Uterus (tissue), 3 donors: ENCODE measurements at regions not wholly inside any gene's neighbourhood (a gene's known extent, or its start where the extent isn't known, plus 50 kb on each side); places are given as distances from the start of the nearest gene placed in this dataset.

Experiments
- DNase-seq, 2 donors: peaks; one replicate each; pipeline ENCODE4 v3.0.0-alpha.2; 2019 to 2020
- H3K27ac ChIP-seq, 2 donors: fragments of 200-600 bp; sonication (generic); 1 replicate in 1 of 2; 2 replicates in 1 of 2; pipeline ENCODE4 v1.5.1; 2016 to 2018
- H3K27me3 ChIP-seq, 2 donors: fragments of 200-600 bp; sonication (generic); one replicate each; pipeline ENCODE4 v1.5.1; 2018 to 2019; ENCODE audit warnings: control low read depth in 1 of 2
- H3K36me3 ChIP-seq, 2 donors: fragments of 200-600 bp; sonication (generic); one replicate each; pipeline ENCODE4 v1.5.1; 2019; ENCODE audit warnings: control low read depth in 1 of 2
- H3K4me1 ChIP-seq, 2 donors: fragments of 200-600 bp; sonication (generic); one replicate each; pipeline ENCODE4 v1.5.1; 2018 to 2019; ENCODE audit warnings: control low read depth in 1 of 2
- H3K4me3 ChIP-seq, 2 donors: fragments of 200-600 bp; sonication (generic); 1 replicate in 1 of 2; 2 replicates in 1 of 2; pipeline ENCODE4 v1.5.1; 2018 to 2019; ENCODE audit warnings: mild to moderate bottlenecking in 1 of 2
- H3K9me3 ChIP-seq, 2 donors: fragments of 200-600 bp; sonication (generic); one replicate each; pipeline ENCODE4 v1.5.1; 2019; ENCODE audit warnings: control low read depth in 1 of 2
- POLR2A ChIP-seq, 2 donors: fragments of 450-650 bp; IDR thresholded peaks; one replicate each; pipeline ENCODE4 v1.6.1; 2016; ENCODE audit warnings: antibody characterized with exemption in 2 of 2, mild to moderate bottlenecking in 1 of 2, moderate library complexity in 1 of 2
- intact Hi-C: fragments of 100-400 bp; cut with DNase I; formaldehyde crosslinking; loops from one replicate; pipeline ENCODE4 v1.15.1; 2023; ENCODE audit warnings: low total_unique reads
- TF ChIP-seq, protein P1 (sequence below), 4 experiments: fragments of 200-600 bp in 2 of 4; fragments of 450-650 bp in 2 of 4; sonication (generic) in 2 of 4; IDR thresholded peaks; one replicate each; pipeline ENCODE4 v1.5.1; 2016 to 2019; ENCODE audit warnings: antibody characterized with exemption in 4 of 4, mild to moderate bottlenecking in 2 of 4, moderate library complexity in 1 of 4
- donor health status: DM: yes; HTN: yes; CAD: no.

- Histone ChIP-seq H3K27ac (no peak overlapping the region), H3K4me1 (no peaks in the 10 kb centered on the region), H3K9me3 (no peaks in the 10 kb centered on the region), H3K27me3 (no peaks in the 10 kb centered on the region), H3K4me3 (no peak overlapping the region), H3K36me3 (no peaks in the 10 kb centered on the region)
- DNase-seq, result no peak
- TF ChIP-seq POLR2A (IDR thresholded peaks at IDR 0.05), result no peak
- TF ChIP-seq, protein P1, sequence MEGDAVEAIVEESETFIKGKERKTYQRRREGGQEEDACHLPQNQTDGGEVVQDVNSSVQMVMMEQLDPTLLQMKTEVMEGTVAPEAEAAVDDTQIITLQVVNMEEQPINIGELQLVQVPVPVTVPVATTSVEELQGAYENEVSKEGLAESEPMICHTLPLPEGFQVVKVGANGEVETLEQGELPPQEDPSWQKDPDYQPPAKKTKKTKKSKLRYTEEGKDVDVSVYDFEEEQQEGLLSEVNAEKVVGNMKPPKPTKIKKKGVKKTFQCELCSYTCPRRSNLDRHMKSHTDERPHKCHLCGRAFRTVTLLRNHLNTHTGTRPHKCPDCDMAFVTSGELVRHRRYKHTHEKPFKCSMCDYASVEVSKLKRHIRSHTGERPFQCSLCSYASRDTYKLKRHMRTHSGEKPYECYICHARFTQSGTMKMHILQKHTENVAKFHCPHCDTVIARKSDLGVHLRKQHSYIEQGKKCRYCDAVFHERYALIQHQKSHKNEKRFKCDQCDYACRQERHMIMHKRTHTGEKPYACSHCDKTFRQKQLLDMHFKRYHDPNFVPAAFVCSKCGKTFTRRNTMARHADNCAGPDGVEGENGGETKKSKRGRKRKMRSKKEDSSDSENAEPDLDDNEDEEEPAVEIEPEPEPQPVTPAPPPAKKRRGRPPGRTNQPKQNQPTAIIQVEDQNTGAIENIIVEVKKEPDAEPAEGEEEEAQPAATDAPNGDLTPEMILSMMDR (IDR thresholded peaks at IDR 0.05), result no peak
- intact Hi-C loops, result no loop called here
These were observed 541.2 kb downstream of the PTPRU start for GRCh38 chr1:29777522-29777921.

GRCh38 chr1:29774355-29774754 is 538.0 kb downstream of the PTPRU start:
- Histone ChIP-seq H3K27ac (no peak overlapping the region), H3K36me3 (no peaks in the 10 kb centered on the region), H3K4me3 (no peak overlapping the region), H3K27me3 (no peaks in the 10 kb centered on the region), H3K4me1 (no peaks in the 10 kb centered on the region), H3K9me3 (no peaks in the 10 kb centered on the region)
- TF ChIP-seq, protein P1 (IDR thresholded peaks at IDR 0.05), result no peak
- no peak for TF ChIP-seq POLR2A (IDR thresholded peaks at IDR 0.05)
- DNase-seq, result no peak
- intact Hi-C loops, result no loop called here

DNA sequence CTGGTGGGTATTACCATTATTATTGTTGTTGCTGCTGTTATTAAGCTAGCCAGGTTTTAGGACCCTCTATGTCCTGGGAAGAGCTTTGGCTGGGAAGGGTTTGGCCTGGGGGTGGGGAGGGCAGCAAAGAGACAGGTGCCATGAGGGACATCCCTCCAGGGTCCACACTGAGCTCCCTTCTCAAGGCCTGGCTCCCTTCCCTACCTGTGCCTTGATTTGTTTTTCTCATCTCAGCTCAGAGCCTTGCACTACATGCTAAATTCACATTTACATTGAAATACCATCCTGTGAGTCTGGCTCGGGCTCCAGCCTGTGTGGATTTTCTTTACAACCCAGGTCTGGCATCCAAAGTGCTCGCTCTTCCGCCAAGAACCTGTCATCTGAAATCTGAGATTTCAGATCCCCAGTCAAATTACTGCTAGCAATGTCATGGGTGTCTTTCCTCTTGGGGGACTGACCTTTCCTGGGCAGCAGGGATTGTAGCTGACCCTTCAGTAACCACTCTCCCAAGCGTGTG is 536.3 kb downstream of the PTPRU start:
- no peak overlapping the region for H3K27ac ChIP-seq
- no peak overlapping the region for H3K4me3 ChIP-seq
- H3K27me3 ChIP-seq, result no peaks in the 10 kb centered on the region
- H3K36me3 ChIP-seq, result no peaks in the 10 kb centered on the region
- no peak for TF ChIP-seq POLR2A (IDR thresholded peaks at IDR 0.05)
- TF ChIP-seq, protein P1 (IDR thresholded peaks at IDR 0.05), result no peak
- no peaks in the 10 kb centered on the region for H3K4me1 ChIP-seq
- intact Hi-C loops, result no loop called here
- no peak for DNase-seq
- no peaks in the 10 kb centered on the region for H3K9me3 ChIP-seq

- H3K4me1 ChIP-seq, result no peaks in the 10 kb centered on the region
- H3K27ac ChIP-seq, result no peak overlapping the region
- TF ChIP-seq, protein P1 (IDR thresholded peaks at IDR 0.05), result no peak
- no peak for TF ChIP-seq POLR2A (IDR thresholded peaks at IDR 0.05)
- intact Hi-C loops, result no loop called here
- H3K4me3 ChIP-seq, result no peak overlapping the region
- H3K9me3 ChIP-seq, result no peaks in the 10 kb centered on the region
- DNase-seq, result no peak
- no peaks in the 10 kb centered on the region for H3K36me3 ChIP-seq
- H3K27me3 ChIP-seq, result no peaks in the 10 kb centered on the region
These were observed 531.6 kb downstream of the PTPRU start for GRCh38 chr1:29767769-29768425.

DNA sequence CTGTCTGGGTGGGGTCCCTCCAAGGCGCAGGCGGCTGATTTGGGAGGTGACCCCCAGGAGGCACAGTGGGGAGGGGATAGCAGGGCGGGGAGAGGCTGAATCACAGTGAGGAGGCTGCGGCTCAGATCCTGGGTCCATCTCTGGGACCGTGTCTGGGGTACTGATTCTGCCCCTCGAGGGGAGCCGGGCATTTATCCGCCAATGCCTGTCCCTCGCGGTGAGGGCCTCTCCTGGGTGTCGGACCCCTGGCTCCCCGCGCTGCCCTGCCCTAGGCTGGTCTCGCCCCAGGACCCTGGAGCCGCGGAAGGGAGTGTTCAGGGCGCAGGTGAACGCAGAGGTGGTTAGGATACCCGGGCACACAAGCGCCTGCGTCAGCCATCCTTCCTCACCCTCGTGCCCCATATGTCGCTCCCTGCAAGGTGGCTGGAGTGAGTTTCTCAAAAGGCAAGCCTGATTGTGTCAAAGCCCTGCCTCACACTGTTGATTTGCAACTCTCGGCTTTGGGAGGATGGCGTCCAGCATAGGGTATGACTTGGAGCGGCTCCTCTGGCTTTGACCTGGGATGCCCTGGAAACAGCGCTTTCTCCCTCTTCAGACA is 530.9 kb downstream of the PTPRU start:
- Histone ChIP-seq H3K27me3 (no peaks in the 10 kb centered on the region), H3K4me3 (no peak overlapping the region), H3K9me3 (no peaks in the 10 kb centered on the region), H3K36me3 (no peaks in the 10 kb centered on the region), H3K4me1 (no peaks in the 10 kb centered on the region), H3K27ac (no peak overlapping the region)
- intact Hi-C loops, result no loop called here
- no peak for TF ChIP-seq POLR2A (IDR thresholded peaks at IDR 0.05)
- TF ChIP-seq, protein P1 (IDR thresholded peaks at IDR 0.05), result no peak
- DNase-seq, result no peak
